Panc1 (cell line): ENCODE measurements at regions not wholly inside any gene's neighbourhood (a gene's known extent, or its start where the extent isn't known, plus 50 kb on each side); places are given as distances from the start of the nearest gene placed in this dataset.

Experiments used
- ATAC-seq: fragments of 200-7000 bp; cut with Tn5 transposase; 2 replicates; pipeline ENCODE4 v1.9.1; 2020; ENCODE audit warnings: mild to moderate bottlenecking, moderate library complexity
- BruUV-seq: library from RNA; stranded (reverse); fragments of 400-500 nt; replicated peaks from 2 replicates; lab custom pipeline; 2021; lab: Mats Ljungman, UMichigan
- CTCF ChIA-PET: fragments of 300-600 bp; sonication (Branson Sonifier 250); formaldehyde crosslinking; loops from one replicate; lab custom pipeline; 2022; ENCODE audit warnings: antibody characterized with exemption; lab: Charles Lee
- POLR2A ChIA-PET: fragments of 300-600 bp; sonication (Branson Sonifier 250); formaldehyde crosslinking; loops from one replicate; lab custom pipeline; 2022; ENCODE audit warnings: antibody characterized with exemption; lab: Charles Lee
- DNase-seq: peaks from one replicate; pipeline ENCODE4 v3.0.0-alpha.2; 2010; ENCODE audit warnings: low read depth, low spot score
- H3K27ac ChIP-seq: 2 replicates; pipeline ENCODE4 v1.5.1; 2011; ENCODE audit warnings: mild to moderate bottlenecking, low read length, inconsistent platforms
- H3K27me3 ChIP-seq: fragments of 200-500 bp; sonication (Bioruptor generic); 2 replicates; pipeline ENCODE4 v1.6.0; 2014; ENCODE audit warnings: low read length, inconsistent platforms; ENCODE audit not compliant: control insufficient read depth, insufficient read depth
- H3K36me3 ChIP-seq: fragments of 200-500 bp; sonication (Bioruptor generic); 2 replicates; pipeline ENCODE4 v1.5.1; 2014; ENCODE audit warnings: inconsistent platforms, mild to moderate bottlenecking, low read length, moderate library complexity; ENCODE audit not compliant: control insufficient read depth, insufficient read depth
- H3K4me1 ChIP-seq: 2 replicates; pipeline ENCODE4 v1.5.1; 2011; ENCODE audit warnings: inconsistent platforms, mild to moderate bottlenecking, low read length, moderate library complexity; ENCODE audit not compliant: control insufficient read depth, insufficient read depth
- H3K4me3 ChIP-seq, 2 experiments: 2 replicates each; pipeline ENCODE4 v1.5.1; 2011 to 2012; ENCODE audit warnings: low read depth in 2 of 2, low read length in 2 of 2, mild to moderate bottlenecking in 2 of 2, inconsistent platforms in 1 of 2, moderate library complexity in 1 of 2
- H3K9me3 ChIP-seq: fragments of 200-500 bp; sonication (Bioruptor generic); 2 replicates; pipeline ENCODE4 v1.5.1; 2014; ENCODE audit warnings: low read depth, mild to moderate bottlenecking, inconsistent platforms, low read length, moderate library complexity; ENCODE audit not compliant: control insufficient read depth, insufficient read depth
- CTCF ChIP-seq: fragments of 450-650 bp; IDR thresholded peaks from 2 replicates; pipeline ENCODE4 v1.5.1; 2017; ENCODE audit warnings: mild to moderate bottlenecking
- POLR2AphosphoS5 ChIP-seq: IDR thresholded peaks from 2 replicates; pipeline ENCODE4 v1.6.1; 2012; ENCODE audit warnings: mild to moderate bottlenecking, low read depth, low read length, moderate library complexity
- REST ChIP-seq, 2 experiments: IDR thresholded peaks; 2 replicates each; pipeline ENCODE4 v1.6.1; 2011 to 2012; ENCODE audit warnings: low read depth in 2 of 2, control low read depth in 1 of 2, low read length in 1 of 2, mild to moderate bottlenecking in 1 of 2, moderate library complexity in 1 of 2; ENCODE audit not compliant: insufficient read depth in 1 of 2
- SIN3A ChIP-seq: IDR thresholded peaks from 2 replicates; pipeline ENCODE4 v1.6.1; 2012; ENCODE audit warnings: low read depth, mild to moderate bottlenecking, low read length, moderate library complexity, borderline replicate concordance; ENCODE audit not compliant: insufficient read depth
- TCF7L2 ChIP-seq: IDR thresholded peaks from 2 replicates; pipeline ENCODE4 v1.6.1; 2011; ENCODE audit warnings: mild to moderate bottlenecking, low read depth, low read length, inconsistent platforms
- in situ Hi-C: cut with HindIII; loops from 2 replicates; pipeline ENCODE4 v1.10.0; 2016; ENCODE audit warnings: low sequenced_read_pairs, low pct_unique_long_range_greater_than_20kb
- intact Hi-C: fragments of 100-400 bp; cut with micrococcal nuclease; formaldehyde crosslinking; loops from one replicate; pipeline ENCODE4 v1.10.0; 2022; ENCODE audit not compliant: unreplicated experiment

GRCh38 chr13:90485436-90485835, 862.1 kb upstream of the MIR17HG start:
- no peaks in the 10 kb centered on the region for H3K27me3 ChIP-seq
- no peaks in the 10 kb centered on the region for H3K4me1 ChIP-seq
- no peak overlapping the region; the same call in 1 of the 2 replicates for H3K27ac ChIP-seq
- peak; percentile 22; the same call in 1 of the 2 replicates for TF ChIP-seq TCF7L2
- no peak for TF ChIP-seq POLR2AphosphoS5
- no peak for TF ChIP-seq SIN3A
- no peak for DNase-seq
- ChIA-PET POLR2A (no interaction called here), CTCF (no interaction called here)
- in situ Hi-C loops (no loop called here), intact Hi-C loops (no loop called here)
- no peaks in the 10 kb centered on the region for H3K9me3 ChIP-seq
- no peak overlapping the region for H3K4me3 ChIP-seq
- 0 out of 2 replicates have a peak, but pooled peaks have one; percentile 48 for ATAC-seq
- H3K36me3 ChIP-seq = no peaks in the 10 kb centered on the region
- BruUV-seq = no TSS peak

GRCh38 chr13:90492872-90493271, 854.6 kb upstream of the MIR17HG start:
- Histone ChIP-seq H3K4me3 (no peak overlapping the region), H3K4me1 (no peaks in the 10 kb centered on the region), H3K27me3 (no peaks in the 10 kb centered on the region), H3K36me3 (no peaks in the 10 kb centered on the region), H3K27ac (no peak overlapping the region), H3K9me3 (no peaks in the 10 kb centered on the region)
- in situ Hi-C loops = no loop called here
- BruUV-seq = no TSS peak
- TF ChIP-seq TCF7L2 (no peak), CTCF (no peak), POLR2AphosphoS5 (no peak), REST (IDR thresholded peaks at IDR 0.05; ENCODE audit: insufficient read depth in 1 of 2, low read depth in 2 of 2, low read length in 1 of 2) (no peak), SIN3A (no peak)
- ChIA-PET CTCF (no interaction called here), POLR2A (no interaction called here)
- intact Hi-C loops = no loop called here
- ATAC-seq = no peak
- no peak for DNase-seq

- H3K9me3 ChIP-seq = no peaks in the 10 kb centered on the region
- H3K4me1 ChIP-seq = no peaks in the 10 kb centered on the region
- no peak overlapping the region for H3K27ac ChIP-seq
- H3K36me3 ChIP-seq = no peaks in the 10 kb centered on the region
- ChIA-PET CTCF (no interaction called here), POLR2A (no interaction called here)
- BruUV-seq = no TSS peak
- DNase-seq = no peak
- TF ChIP-seq POLR2AphosphoS5 (no peak), TCF7L2 (no peak), CTCF (no peak), SIN3A (no peak), REST (IDR thresholded peaks at IDR 0.05; ENCODE audit: insufficient read depth in 1 of 2, low read depth in 2 of 2, low read length in 1 of 2) (no peak)
- H3K27me3 ChIP-seq = no peaks in the 10 kb centered on the region
- ATAC-seq = no peak
- in situ Hi-C loops (no loop called here), intact Hi-C loops (no loop called here)
- H3K4me3 ChIP-seq = no peak overlapping the region
Measured at GRCh38 chr13:90493667-90494066, 853.8 kb upstream of the MIR17HG start.
